Iris pigment epithelial cell (primary cell): ENCODE measurements at regions not wholly inside any gene's neighbourhood (a gene's known extent, or its start where the extent isn't known, plus 50 kb on each side); places are given as distances from the start of the nearest gene placed in this dataset.

Experiments
- DNase-seq: peaks from one replicate; pipeline ENCODE4 v3.0.0-alpha.2; 2011; ENCODE audit warnings: low read depth

- DNase-seq: peak; percentile 87
These were observed 115.2 kb downstream of the MRPL14 start for GRCh38 chr6:44012078-44012493.

GRCh38 chr6:44011350-44011920, 115.8 kb downstream of the MRPL14 start:
- DNase-seq: no peak

- DNase-seq: peak; percentile 73
These were observed 116.6 kb downstream of the MRPL14 start for GRCh38 chr6:44010411-44011349.

GRCh38 chr6:44009425-44010321, 117.6 kb downstream of the MRPL14 start:
- DNase-seq: no peak

GRCh38 chr6:44008821-44009370, 118.4 kb downstream of the MRPL14 start:
- DNase-seq: no peak

GRCh38 chr6:44007818-44008621, 119.2 kb downstream of the MRPL14 start:
- DNase-seq: no peak

GRCh38 chr6:44006872-44007303, 120.4 kb downstream of the MRPL14 start:
- DNase-seq: no peak

GRCh38 chr6:44006123-44006871, 121.0 kb downstream of the MRPL14 start:
- peak; percentile 26 for DNase-seq

DNA sequence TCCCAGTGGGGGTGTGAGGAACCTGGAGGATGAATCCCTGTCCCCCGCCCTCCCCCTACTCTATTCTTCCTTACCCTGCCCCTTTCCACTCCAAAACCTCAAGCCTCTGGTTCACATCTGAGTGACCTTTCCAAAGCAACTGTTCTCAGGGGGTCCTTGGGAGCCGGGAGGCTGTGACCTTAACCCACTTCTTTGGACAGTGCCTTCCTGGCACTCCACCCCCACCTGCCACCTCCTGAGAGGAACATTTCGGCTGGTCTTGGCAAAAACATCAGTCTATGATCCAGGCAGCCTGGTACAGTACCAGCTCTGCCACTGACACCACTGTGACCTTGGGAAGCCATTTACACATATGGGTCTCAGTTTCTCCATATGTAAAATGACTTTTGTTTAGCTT, 121.7 kb downstream of the MRPL14 start:
- no peak for DNase-seq

GRCh38 chr6:44004625-44005506, 122.4 kb downstream of the MRPL14 start:
- DNase-seq: no peak

DNA sequence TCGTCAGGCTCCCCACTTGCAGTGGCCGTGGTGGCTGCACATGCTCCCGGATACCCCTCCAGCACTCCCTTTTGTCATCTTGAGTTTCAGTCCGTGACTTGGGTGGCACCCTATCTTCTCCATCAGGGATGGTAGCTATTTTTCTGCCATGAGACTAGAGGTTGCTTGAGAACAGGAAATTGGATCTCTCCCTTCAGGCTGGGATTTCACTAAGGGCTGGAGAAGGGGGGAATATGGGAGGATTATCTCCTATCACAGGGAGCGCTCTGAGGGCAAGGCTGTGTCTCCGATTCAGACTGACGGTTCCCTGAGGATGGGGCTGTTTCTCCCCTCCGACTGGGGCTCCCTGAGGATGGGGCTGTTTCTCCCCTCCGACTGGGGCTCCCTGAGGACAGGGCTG, 123.1 kb downstream of the MRPL14 start:
- no peak for DNase-seq

DNA sequence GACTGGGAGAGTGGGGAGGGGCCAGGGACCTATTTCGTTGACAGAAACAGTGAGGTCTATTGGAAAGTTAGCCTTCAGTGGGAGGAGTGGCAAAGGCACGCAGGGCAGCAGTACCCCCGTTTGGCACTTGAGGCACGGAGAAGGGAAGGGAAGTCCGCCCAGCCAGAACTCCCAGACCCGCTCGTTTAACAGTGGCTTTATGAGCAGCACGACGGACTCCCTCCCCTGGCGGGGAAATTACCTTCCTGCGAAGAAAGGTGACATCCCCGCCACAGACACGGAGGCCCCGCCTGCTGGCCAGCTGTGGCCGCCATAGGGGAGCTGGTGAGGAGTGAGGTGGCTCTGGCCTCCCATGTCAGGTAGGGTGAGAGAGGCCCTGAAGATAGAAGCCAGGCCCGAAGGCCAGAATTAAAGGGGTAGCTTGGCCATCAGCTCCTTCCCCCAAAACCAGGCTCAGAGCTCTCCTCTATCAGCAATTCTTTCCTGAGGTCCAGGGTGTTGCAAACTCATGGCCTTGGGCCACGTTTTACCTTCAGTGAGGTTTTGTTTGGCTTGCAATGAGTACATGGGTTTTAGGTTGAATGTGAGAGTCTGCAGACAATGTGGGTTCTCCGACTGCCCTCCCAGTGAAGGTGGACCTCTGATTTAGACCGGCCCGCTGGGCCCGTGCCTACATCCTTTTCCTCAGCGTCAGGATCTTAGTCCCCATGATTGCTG, 123.7 kb downstream of the MRPL14 start:
- DNase-seq: no peak

- DNase-seq: peak; percentile 47
These were observed 124.5 kb downstream of the MRPL14 start for GRCh38 chr6:44002593-44003344.

DNA sequence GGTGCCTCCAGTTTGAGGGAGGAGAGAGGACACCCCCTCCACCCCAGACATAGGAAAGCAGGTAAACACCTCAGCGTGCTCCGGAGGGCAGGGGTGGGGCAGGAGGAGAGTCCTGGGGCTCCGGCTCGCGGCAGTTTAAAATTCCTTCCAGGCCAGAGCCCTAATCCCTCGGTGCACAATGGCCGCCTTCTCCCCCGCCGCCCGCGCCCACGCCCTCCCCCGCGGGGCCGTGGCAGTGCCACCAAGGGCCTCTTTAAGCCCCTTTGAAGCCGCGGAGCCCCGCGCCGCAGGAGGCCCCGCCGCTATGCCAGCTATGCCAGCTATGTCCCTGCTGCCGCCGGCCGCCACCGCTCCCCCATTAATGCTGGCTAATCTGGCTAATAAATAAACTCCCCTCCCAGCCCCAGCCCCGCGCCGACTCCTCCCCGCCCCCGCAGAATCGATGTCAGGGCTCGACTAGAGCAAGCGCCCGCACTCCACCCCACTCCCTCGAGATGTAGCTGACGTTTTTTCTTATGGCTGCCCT, 125.1 kb downstream of the MRPL14 start:
- DNase-seq: no peak

DNA sequence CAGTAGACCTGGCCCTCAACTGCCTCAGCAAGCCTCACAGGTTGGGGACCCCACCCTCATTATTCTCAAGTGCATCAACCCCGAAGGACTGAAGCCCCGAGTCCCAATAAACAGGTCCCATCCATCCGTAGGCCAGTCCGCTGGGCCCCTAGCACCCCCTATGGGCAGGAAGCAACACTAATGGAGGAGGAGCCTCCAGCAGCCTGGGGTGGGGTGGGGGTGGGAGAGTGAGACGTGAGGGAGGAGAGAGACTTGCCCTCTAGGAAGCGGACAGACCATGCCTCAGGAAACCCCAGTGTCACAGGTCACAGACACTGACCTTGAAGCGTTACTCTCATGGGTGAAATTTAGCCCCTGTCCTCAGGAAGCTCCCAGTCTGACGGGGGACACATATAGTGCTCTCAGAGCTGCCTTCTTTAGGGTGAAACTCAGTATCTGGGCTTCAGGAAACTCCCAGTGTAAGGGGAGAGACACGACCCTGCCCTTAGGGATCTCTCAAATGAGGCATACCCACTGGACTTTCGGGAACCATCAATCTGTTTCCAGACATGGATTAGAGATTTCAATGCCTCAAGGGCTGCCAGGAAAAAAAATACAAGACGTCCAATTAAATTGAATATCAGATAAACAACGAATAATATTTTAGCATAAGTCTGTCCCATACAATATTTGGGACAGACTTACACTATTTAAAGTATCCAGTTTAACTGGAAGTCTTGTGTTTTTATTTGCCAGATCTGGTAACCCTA, 125.8 kb downstream of the MRPL14 start:
- DNase-seq: peak; percentile 30

GRCh38 chr6:44000164-44000842, 126.9 kb downstream of the MRPL14 start:
- DNase-seq: no peak
